HL-60 (cell line): ENCODE measurements at regions not wholly inside any gene's neighbourhood (a gene's known extent, or its start where the extent isn't known, plus 50 kb on each side); places are given as distances from the start of the nearest gene placed in this dataset.
A peak's percentile ranks its signal among the peaks of the same experiment; 100 is the strongest.

Experiments
- DNase-seq, 2 experiments: peaks; one replicate each; pipeline ENCODE4 v3.0.0-alpha.2; 2010 to 2020; ENCODE audit warnings: low read depth in 1 of 2, low spot score in 1 of 2
- H3K27ac ChIP-seq: fragments of 250-450 bp; sonication (Bioruptor Pico); replicated peaks from 2 replicates; pipeline ENCODE4 v1.5.1; 2020; ENCODE audit warnings: mild to moderate bottlenecking, moderate library complexity
- H3K27me3 ChIP-seq: fragments of 250-450 bp; sonication (Bioruptor Pico); 2 replicates; pipeline ENCODE4 v1.5.1; 2021; ENCODE audit warnings: mild to moderate bottlenecking, moderate library complexity; ENCODE audit not compliant: insufficient read depth, poor library complexity, severe bottlenecking
- H3K4me3 ChIP-seq: replicated peaks from 2 replicates; pipeline ENCODE4 v1.5.1; 2011; ENCODE audit warnings: mild to moderate bottlenecking, control low read depth, low read length; ENCODE audit not compliant: insufficient read depth
- CTCF ChIP-seq: IDR thresholded peaks from one replicate; pipeline ENCODE4 v1.5.1; 2011; ENCODE audit warnings: low read length, control low read depth, inconsistent platforms; ENCODE audit not compliant: insufficient read depth
- GABPA ChIP-seq: IDR thresholded peaks from 2 replicates; pipeline ENCODE4 v1.6.1; 2012; ENCODE audit warnings: low read depth
- POLR2AphosphoS5 ChIP-seq: IDR thresholded peaks from 2 replicates; pipeline ENCODE4 v1.6.1; 2012; ENCODE audit warnings: low read depth
- REST ChIP-seq: IDR thresholded peaks from 2 replicates; pipeline ENCODE4 v1.6.1; 2012; ENCODE audit warnings: low read depth; ENCODE audit not compliant: insufficient replicate concordance
- SPI1 ChIP-seq: IDR thresholded peaks from 2 replicates; pipeline ENCODE4 v1.6.1; 2012; ENCODE audit warnings: low read depth, mild to moderate bottlenecking, borderline replicate concordance

- TF ChIP-seq GABPA (no peak), SPI1 (peak; percentile 73), REST (no peak)
- Histone ChIP-seq H3K27me3 (no peaks in the 10 kb centered on the region), H3K4me3 (no peak overlapping the region), H3K27ac (peak overlapping the region; percentile 70)
- DNase-seq, result peak in 1 of 2 experiments; percentile 70
These were observed 110.8 kb upstream of the GLI2 start for GRCh38 chr2:120624738-120625446.

- Histone ChIP-seq H3K4me3 (no peak overlapping the region), H3K27ac (no peak overlapping the region), H3K27me3 (no peaks in the 10 kb centered on the region)
- TF ChIP-seq SPI1 (no peak), CTCF (no peak), REST (no peak), GABPA (no peak), POLR2AphosphoS5 (no peak)
- DNase-seq, result no peak
These were observed 109.7 kb upstream of the GLI2 start for GRCh38 chr2:120625865-120626560.

GRCh38 chr2:120626566-120626965, 109.1 kb upstream of the GLI2 start:
- no peak overlapping the region for H3K27ac ChIP-seq
- no peak for TF ChIP-seq SPI1
- no peak for TF ChIP-seq GABPA
- TF ChIP-seq POLR2AphosphoS5, result no peak
- TF ChIP-seq REST, result no peak
- no peak for TF ChIP-seq CTCF
- H3K27me3 ChIP-seq, result no peaks in the 10 kb centered on the region
- no peak for DNase-seq
- no peak overlapping the region for H3K4me3 ChIP-seq
